SU-DHL-6 (cell line): ENCODE measurements at regions not wholly inside any gene's neighbourhood (a gene's known extent, or its start where the extent isn't known, plus 50 kb on each side); places are given as distances from the start of the nearest gene placed in this dataset.

Source experiments
- EZH2phosphoT487 ChIP-seq: fragments of 200-600 bp; sonication (generic), shearing (Covaris generic); conservative IDR thresholded peaks from 2 replicates; pipeline ENCODE4 v1.6.1; 2018; ENCODE audit warnings: mild to moderate bottlenecking, antibody characterized with exemption, low read length, moderate library complexity, mixed read lengths
- TF ChIP-seq, protein P1 (sequence below): fragments of 200-600 bp; sonication (generic); IDR thresholded peaks from one replicate; pipeline ENCODE4 v1.5.1; 2017; ENCODE audit warnings: antibody characterized with exemption, mild to moderate bottlenecking, low read length, moderate library complexity; ENCODE audit not compliant: insufficient read depth, poor library complexity, severe bottlenecking

DNA sequence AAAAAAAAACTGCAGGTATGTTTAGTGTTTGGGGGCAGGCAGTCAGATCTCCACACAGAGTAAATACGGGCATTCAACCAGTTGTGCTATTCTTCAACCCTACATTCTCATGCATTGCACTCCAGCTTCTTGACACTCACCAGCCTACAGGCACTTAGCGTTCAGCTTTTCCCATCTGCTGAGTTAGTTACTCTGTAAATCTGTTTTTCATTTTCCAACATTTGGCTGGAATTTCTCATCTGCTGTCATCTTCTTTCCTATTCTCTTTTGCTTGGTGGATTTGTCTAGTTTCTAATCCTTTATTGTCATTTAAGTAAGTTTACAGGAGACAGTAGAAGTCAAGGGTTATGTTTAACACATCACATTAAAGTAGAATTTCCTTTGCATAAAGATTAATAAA lies 1318.9 kb downstream of the OLFM4 start:
- TF ChIP-seq, protein P1, sequence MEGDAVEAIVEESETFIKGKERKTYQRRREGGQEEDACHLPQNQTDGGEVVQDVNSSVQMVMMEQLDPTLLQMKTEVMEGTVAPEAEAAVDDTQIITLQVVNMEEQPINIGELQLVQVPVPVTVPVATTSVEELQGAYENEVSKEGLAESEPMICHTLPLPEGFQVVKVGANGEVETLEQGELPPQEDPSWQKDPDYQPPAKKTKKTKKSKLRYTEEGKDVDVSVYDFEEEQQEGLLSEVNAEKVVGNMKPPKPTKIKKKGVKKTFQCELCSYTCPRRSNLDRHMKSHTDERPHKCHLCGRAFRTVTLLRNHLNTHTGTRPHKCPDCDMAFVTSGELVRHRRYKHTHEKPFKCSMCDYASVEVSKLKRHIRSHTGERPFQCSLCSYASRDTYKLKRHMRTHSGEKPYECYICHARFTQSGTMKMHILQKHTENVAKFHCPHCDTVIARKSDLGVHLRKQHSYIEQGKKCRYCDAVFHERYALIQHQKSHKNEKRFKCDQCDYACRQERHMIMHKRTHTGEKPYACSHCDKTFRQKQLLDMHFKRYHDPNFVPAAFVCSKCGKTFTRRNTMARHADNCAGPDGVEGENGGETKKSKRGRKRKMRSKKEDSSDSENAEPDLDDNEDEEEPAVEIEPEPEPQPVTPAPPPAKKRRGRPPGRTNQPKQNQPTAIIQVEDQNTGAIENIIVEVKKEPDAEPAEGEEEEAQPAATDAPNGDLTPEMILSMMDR: no peak
- TF ChIP-seq EZH2phosphoT487: no peak
